ENCODE measurements at regions not wholly inside any gene's neighbourhood (a gene's known extent, or its start where the extent isn't known, plus 50 kb on each side); places are given as distances from the start of the nearest gene placed in this dataset.

DNA sequence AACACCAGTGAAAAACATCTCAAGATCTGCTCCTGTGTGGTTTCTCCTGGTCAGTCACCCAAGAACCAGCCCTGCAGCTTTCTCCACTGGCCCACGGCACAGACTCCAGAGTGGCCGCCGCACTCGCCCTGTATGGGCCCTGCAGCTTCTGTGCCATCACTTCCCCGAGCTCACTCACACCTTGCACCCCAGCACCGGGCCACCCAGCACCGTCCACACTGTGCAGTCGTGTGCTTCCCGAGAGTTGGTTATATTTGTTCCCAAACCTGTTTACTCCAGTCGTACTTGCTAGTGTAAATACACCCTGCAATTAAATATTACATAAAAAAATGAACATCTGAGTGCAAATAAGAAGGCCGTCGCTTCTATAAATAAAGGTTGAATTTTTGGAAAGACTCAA is 341.7 kb downstream of the CDH26 start:
- POLR2A ChIA-PET = no interaction called here
- no TSS peak for BruUV-seq (replicated peaks)
- no peaks in the 10 kb centered on the region for H3K9me3 ChIP-seq (ENCODE audit: low read length)
- H3K27ac ChIP-seq (ENCODE audit: low read depth, low read length, poor library complexity, severe bottlenecking) = no peak overlapping the region
- H3K4me3 ChIP-seq (ENCODE audit: low read depth, low read length, poor library complexity, severe bottlenecking) = no peak overlapping the region
- H4K20me1 ChIP-seq (ENCODE audit: insufficient read depth, low read length) = no peaks in the 10 kb centered on the region
- H3K79me2 ChIP-seq (ENCODE audit: insufficient read depth, low read depth, low read length) = no peaks in the 10 kb centered on the region
- no peak overlapping the region for H3K4me2 ChIP-seq (ENCODE audit: low read length)
- H3K9me2 ChIP-seq (ENCODE audit: insufficient read depth, low read length) = no peaks in the 10 kb centered on the region
- CTCF ChIA-PET (ENCODE audit: unreplicated experiment) = no interaction called here
- H2AFZ ChIP-seq (ENCODE audit: low read length) = no peak overlapping the region
- no peak for DNase-seq (ENCODE audit: low spot score)
- H3K36me3 ChIP-seq (ENCODE audit: insufficient read depth, low read length) = no peaks in the 10 kb centered on the region
- no peak for TF ChIP-seq EZH2phosphoT487 (IDR thresholded peaks at IDR 0.05; ENCODE audit: borderline replicate concordance, low read depth, low read length)
- TF ChIP-seq, protein P1, sequence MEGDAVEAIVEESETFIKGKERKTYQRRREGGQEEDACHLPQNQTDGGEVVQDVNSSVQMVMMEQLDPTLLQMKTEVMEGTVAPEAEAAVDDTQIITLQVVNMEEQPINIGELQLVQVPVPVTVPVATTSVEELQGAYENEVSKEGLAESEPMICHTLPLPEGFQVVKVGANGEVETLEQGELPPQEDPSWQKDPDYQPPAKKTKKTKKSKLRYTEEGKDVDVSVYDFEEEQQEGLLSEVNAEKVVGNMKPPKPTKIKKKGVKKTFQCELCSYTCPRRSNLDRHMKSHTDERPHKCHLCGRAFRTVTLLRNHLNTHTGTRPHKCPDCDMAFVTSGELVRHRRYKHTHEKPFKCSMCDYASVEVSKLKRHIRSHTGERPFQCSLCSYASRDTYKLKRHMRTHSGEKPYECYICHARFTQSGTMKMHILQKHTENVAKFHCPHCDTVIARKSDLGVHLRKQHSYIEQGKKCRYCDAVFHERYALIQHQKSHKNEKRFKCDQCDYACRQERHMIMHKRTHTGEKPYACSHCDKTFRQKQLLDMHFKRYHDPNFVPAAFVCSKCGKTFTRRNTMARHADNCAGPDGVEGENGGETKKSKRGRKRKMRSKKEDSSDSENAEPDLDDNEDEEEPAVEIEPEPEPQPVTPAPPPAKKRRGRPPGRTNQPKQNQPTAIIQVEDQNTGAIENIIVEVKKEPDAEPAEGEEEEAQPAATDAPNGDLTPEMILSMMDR (conservative IDR thresholded peaks at IDR 0.05; ENCODE audit: low read length) = no peak
- intact Hi-C loops (cut with micrococcal nuclease; ENCODE audit: unreplicated experiment) = no loop called here
- H3K4me1 ChIP-seq (ENCODE audit: insufficient read depth, low read length, poor library complexity, severe bottlenecking) = no peaks in the 10 kb centered on the region

DNA sequence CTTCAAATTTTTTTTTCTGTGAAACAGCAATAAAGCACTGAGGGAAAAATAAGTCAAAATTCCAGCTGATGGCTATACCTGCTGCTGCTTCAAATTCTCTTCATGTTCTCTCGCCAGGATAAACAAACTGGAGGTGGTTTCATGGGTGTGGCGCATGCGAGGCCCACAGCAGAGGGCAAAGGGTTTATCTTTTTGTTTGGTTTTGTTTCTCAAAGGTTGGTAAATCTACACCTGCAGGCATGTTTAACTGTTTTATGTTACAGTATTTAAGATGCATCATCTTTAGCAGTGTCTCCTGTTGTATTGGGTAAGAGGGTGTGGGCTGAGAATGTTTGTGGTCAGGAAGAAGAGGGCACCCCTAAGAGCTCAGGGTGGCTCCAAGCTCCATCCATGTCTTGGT is 342.2 kb downstream of the CDH26 start:
- Histone ChIP-seq H3K4me3 (ENCODE audit: low read depth, low read length, poor library complexity, severe bottlenecking) (no peak overlapping the region), H3K4me2 (ENCODE audit: low read length) (no peak overlapping the region), H3K27ac (ENCODE audit: low read depth, low read length, poor library complexity, severe bottlenecking) (no peak overlapping the region), H3K4me1 (ENCODE audit: insufficient read depth, low read length, poor library complexity, severe bottlenecking) (no peaks in the 10 kb centered on the region), H3K79me2 (ENCODE audit: insufficient read depth, low read depth, low read length) (no peaks in the 10 kb centered on the region), H3K9me3 (ENCODE audit: low read length) (no peaks in the 10 kb centered on the region), H3K9me2 (ENCODE audit: insufficient read depth, low read length) (no peaks in the 10 kb centered on the region), H4K20me1 (ENCODE audit: insufficient read depth, low read length) (no peaks in the 10 kb centered on the region), H3K36me3 (ENCODE audit: insufficient read depth, low read length) (no peaks in the 10 kb centered on the region), H2AFZ (ENCODE audit: low read length) (no peak overlapping the region)
- no peak for TF ChIP-seq EZH2phosphoT487 (IDR thresholded peaks at IDR 0.05; ENCODE audit: borderline replicate concordance, low read depth, low read length)
- TF ChIP-seq, protein P1 (conservative IDR thresholded peaks at IDR 0.05; ENCODE audit: low read length) = no peak
- ChIA-PET POLR2A (no interaction called here), CTCF (ENCODE audit: unreplicated experiment) (no interaction called here)
- BruUV-seq (replicated peaks) = no TSS peak
- DNase-seq (ENCODE audit: low spot score) = no peak
- intact Hi-C loops (cut with micrococcal nuclease; ENCODE audit: unreplicated experiment) = no loop called here

DNA sequence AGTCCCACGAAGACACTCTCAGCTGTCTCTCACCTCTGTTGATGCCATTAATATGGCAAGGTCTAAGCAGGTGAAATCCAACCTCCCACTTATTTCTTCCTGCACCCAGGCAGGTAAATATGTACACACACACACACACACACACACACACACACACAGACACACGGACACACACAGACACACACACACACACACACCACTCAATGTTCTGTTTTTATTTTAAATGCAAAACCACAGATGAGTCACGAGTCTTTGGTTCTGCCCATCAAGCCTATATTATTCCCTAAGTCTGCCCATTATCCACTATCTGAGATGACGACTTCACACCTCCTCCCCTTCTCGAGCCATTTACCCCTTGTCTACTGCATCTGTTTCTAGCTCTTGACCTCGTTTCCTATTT is 344.7 kb downstream of the CDH26 start:
- no peak for DNase-seq (ENCODE audit: low spot score)
- intact Hi-C loops (cut with micrococcal nuclease; ENCODE audit: unreplicated experiment) = no loop called here
- H3K9me2 ChIP-seq (ENCODE audit: insufficient read depth, low read length) = no peaks in the 10 kb centered on the region
- no peaks in the 10 kb centered on the region for H3K9me3 ChIP-seq (ENCODE audit: low read length)
- no TSS peak for BruUV-seq (replicated peaks)
- no peak overlapping the region for H2AFZ ChIP-seq (ENCODE audit: low read length)
- H4K20me1 ChIP-seq (ENCODE audit: insufficient read depth, low read length) = no peaks in the 10 kb centered on the region
- no peaks in the 10 kb centered on the region for H3K4me1 ChIP-seq (ENCODE audit: insufficient read depth, low read length, poor library complexity, severe bottlenecking)
- no peak overlapping the region for H3K4me3 ChIP-seq (ENCODE audit: low read depth, low read length, poor library complexity, severe bottlenecking)
- H3K4me2 ChIP-seq (ENCODE audit: low read length) = no peak overlapping the region
- no peaks in the 10 kb centered on the region for H3K79me2 ChIP-seq (ENCODE audit: insufficient read depth, low read depth, low read length)
- ChIA-PET POLR2A (no interaction called here), CTCF (ENCODE audit: unreplicated experiment) (no interaction called here)
- no peaks in the 10 kb centered on the region for H3K36me3 ChIP-seq (ENCODE audit: insufficient read depth, low read length)
- TF ChIP-seq, protein P1 (conservative IDR thresholded peaks at IDR 0.05; ENCODE audit: low read length) = no peak
- no peak for TF ChIP-seq EZH2phosphoT487 (IDR thresholded peaks at IDR 0.05; ENCODE audit: borderline replicate concordance, low read depth, low read length)
- no peak overlapping the region for H3K27ac ChIP-seq (ENCODE audit: low read depth, low read length, poor library complexity, severe bottlenecking)

Measured in OCI-LY7 (cell line).